ENCODE measurements at regions not wholly inside any gene's neighbourhood (a gene's known extent, or its start where the extent isn't known, plus 50 kb on each side); places are given as distances from the start of the nearest gene placed in this dataset.

DNA sequence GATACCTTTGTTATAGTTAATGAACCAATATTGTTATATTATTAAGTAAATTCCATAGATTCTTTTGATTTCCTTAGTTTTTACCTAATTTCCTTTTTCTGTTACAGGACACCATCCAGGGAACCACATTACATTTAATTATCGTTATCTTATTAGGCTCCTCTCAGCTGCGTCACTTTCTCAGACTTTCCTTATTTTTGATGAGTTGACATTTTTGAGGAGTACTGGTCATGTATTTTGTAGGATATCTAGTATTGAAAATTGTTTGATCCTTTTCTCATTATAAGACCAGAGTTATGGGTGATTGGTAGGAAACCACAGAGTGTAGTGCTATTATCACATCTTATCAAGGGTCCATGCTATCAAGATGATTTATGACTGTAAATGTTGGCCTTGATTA is 319.7 kb downstream of the NKX6-1 start:
- CTCF ChIA-PET, result no interaction called here
- POLR2A ChIA-PET (ENCODE audit: low non-redundant PET), result no interaction called here
- H3K27ac ChIP-seq, result no peak overlapping the region
- DNase-seq (ENCODE audit: low spot score), result no peak
- TF ChIP-seq, protein P1, sequence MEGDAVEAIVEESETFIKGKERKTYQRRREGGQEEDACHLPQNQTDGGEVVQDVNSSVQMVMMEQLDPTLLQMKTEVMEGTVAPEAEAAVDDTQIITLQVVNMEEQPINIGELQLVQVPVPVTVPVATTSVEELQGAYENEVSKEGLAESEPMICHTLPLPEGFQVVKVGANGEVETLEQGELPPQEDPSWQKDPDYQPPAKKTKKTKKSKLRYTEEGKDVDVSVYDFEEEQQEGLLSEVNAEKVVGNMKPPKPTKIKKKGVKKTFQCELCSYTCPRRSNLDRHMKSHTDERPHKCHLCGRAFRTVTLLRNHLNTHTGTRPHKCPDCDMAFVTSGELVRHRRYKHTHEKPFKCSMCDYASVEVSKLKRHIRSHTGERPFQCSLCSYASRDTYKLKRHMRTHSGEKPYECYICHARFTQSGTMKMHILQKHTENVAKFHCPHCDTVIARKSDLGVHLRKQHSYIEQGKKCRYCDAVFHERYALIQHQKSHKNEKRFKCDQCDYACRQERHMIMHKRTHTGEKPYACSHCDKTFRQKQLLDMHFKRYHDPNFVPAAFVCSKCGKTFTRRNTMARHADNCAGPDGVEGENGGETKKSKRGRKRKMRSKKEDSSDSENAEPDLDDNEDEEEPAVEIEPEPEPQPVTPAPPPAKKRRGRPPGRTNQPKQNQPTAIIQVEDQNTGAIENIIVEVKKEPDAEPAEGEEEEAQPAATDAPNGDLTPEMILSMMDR (conservative IDR thresholded peaks at IDR 0.05; ENCODE audit: low read depth), result no peak

DNA sequence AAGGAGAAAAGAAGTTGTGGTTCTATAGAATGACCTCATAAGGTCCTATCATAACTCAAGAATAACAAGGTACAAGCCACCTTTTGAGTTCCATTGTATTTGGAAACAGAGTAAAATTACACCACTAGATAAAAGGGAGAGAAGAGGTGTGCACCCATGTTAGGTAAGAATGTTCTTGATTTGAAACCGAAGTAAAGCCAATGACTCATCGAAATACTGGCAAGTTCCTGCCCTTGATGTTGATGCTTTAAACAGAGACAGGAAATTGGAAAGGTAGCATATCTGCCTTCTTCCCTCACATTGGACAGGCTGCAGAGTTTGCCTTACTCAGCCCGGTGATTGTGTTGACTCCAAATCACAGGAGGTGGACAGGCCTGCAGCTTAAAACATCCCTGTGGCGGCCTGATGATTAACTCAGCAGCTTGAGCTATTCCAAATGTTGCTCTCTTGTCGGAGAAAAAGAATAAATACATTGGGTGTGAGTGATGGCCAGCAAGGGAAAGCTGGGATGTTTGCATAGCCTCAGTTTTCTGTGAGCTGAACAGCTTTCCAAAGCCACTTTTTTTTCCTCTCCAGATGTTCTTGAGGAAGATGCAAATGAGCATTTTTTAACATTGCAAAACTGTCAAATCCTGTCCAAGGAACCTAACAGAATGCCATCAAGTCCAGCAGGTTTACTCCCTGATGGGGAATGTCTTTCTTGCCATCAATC is 321.1 kb downstream of the NKX6-1 start:
- no peak overlapping the region for H3K27ac ChIP-seq
- DNase-seq (ENCODE audit: low spot score), result peak; percentile 3
- ChIA-PET CTCF (no interaction called here), POLR2A (ENCODE audit: low non-redundant PET) (no interaction called here)
- TF ChIP-seq, protein P1 (conservative IDR thresholded peaks at IDR 0.05; ENCODE audit: low read depth), result no peak

DNA sequence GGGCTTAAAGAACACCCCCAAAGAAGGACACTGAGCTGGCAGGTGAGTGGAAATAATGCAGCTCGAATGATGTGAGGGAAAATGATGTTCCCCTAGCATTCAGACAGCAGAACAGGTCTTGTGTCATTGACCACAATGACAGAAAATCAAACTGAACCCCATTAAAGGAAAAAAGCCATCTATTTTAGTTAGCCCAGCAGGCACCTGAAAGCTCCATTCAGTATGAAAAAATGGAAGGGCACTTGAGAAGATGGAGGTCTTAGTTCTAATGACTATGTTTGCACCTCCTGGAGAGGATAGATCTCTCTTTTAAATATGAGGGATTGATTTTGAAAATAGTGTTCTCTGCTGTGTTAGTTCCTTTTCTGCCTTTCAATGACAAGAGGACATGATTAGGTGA is 323.1 kb downstream of the NKX6-1 start:
- ChIA-PET CTCF (interaction anchor here (0.9 kb wide), 1 partner anchor 67 kb away, joined by 3 read pairs; no protein-coding TSS in a partner anchor), POLR2A (ENCODE audit: low non-redundant PET) (no interaction called here)
- TF ChIP-seq, protein P1 (conservative IDR thresholded peaks at IDR 0.05; ENCODE audit: low read depth), result no peak
- DNase-seq (ENCODE audit: low spot score), result no peak
- no peak overlapping the region for H3K27ac ChIP-seq

DNA sequence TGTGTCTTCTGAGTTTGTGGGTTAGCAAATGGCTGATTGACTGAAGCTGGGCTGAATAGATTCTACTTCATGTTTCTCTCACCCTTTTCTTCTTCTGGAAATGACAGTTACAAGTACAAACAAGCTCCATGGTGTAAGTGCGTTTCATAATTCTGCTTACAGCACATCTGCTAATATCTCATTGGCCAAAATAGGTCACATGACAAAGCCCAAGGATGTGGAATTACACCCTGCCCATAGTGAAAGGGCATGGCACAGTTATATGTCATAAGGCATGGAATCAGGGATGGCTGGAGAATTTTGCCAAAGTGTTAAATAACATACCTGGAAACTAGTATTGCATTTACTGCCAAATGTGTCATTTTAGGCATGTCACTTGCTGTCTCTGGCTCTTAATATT is 327.2 kb downstream of the NKX6-1 start:
- CTCF ChIA-PET, result no interaction called here
- POLR2A ChIA-PET (ENCODE audit: low non-redundant PET), result no interaction called here
- no peak overlapping the region for H3K27ac ChIP-seq
- peak; percentile 61 for DNase-seq (ENCODE audit: low spot score)
- TF ChIP-seq, protein P1 (conservative IDR thresholded peaks at IDR 0.05; ENCODE audit: low read depth), result no peak

DNA sequence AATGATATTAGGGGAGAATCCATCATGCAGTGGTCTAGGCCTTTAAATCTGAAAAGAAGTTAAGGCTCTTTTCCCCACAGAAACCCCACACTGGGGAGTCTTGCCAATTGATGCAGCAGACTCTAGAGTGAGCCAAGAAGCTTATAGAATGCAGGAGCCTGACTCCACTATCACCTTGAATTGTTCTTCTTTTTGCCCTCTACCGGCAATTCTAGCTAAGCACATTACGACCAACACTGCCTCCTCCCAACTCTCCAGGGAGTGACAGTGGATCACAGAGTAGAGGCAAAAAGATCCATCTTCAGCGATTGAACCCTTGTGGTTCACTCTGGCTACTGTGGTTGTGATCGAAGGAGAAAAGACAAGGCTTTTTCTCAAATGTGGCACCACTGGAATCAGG is 331.5 kb downstream of the NKX6-1 start:
- no peak for DNase-seq (ENCODE audit: low spot score)
- ChIA-PET POLR2A (ENCODE audit: low non-redundant PET) (no interaction called here), CTCF (no interaction called here)
- TF ChIP-seq, protein P1 (conservative IDR thresholded peaks at IDR 0.05; ENCODE audit: low read depth), result no peak
- H3K27ac ChIP-seq, result no peak overlapping the region

DNA sequence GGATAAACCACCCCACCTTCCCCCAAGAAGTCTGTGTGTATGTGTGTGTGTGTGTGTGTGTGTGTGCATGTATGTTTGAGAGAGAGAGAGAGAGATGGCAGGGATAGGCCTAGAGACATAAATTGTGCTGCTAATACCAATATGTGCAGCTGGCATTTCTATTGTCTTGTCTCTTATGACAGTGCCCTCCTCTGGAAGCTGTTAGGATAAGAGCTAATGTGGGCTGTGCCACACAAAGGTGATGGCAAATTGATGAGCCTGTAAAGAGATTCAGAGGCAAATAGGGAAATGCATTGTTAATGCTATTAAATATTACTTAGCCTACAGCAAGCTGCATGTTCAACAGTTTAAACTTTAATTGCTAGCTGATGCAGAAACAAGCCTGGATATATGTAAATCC is 332.0 kb downstream of the NKX6-1 start:
- TF ChIP-seq, protein P1 (conservative IDR thresholded peaks at IDR 0.05; ENCODE audit: low read depth), result no peak
- DNase-seq (ENCODE audit: low spot score), result no peak
- POLR2A ChIA-PET (ENCODE audit: low non-redundant PET), result no interaction called here
- CTCF ChIA-PET, result no interaction called here
- H3K27ac ChIP-seq, result no peak overlapping the region
